Activated T-cell treated with anti-CD3 and anti-CD28 coated beads for 48 hours (primary cell): ENCODE measurements at regions not wholly inside any gene's neighbourhood (a gene's known extent, or its start where the extent isn't known, plus 50 kb on each side); places are given as distances from the start of the nearest gene placed in this dataset.

Experiments used
- DNase-seq: peaks from one replicate; pipeline ENCODE4 v3.0.0-alpha.2; 2020; ENCODE audit warnings: low read depth

GRCh38 chr20:50273601-50274491 is 83.2 kb downstream of the CEBPB start:
- no peak for DNase-seq

DNA sequence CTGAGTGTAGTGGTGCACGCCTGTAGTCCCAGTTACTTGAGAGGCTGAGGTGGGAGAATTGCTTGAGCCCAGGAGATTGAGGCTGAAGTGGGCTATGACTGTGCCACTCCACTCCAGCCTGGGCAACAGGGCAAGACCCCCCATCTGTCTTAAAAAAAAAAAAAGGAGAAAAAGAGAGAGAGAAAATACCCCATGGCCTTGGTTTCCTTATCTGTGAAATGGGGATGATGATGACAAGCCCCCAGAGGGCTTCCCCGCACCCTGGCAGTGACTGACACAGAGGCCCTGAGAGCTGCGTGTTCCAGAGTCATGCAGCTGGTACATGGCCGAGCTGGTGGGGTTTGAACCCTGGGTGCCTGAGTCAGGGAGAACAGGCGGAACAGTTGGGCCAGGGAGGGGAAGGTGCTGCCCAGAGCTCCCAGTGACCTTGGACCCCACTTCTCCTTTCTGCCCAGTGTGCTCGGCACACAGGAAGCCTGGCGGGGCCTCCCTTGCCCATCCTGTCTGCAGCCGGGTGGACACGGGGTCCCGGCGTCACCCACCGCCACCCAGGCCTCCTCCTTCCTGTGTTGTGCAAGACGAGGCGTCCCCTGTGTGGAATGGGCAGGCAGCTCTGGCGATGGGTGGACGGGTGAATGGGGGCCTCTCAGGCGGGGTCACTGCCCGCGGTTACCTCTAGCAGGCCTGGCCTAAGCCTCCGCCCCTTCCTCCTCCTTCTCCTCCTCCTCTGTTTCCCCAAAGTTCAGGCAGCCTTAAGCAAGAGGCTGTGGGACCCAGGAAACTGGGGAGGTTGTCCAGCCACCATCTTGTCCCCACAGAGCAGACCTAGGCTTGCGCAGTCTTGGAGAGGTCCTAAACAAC is 84.2 kb downstream of the CEBPB start:
- no peak for DNase-seq

DNA sequence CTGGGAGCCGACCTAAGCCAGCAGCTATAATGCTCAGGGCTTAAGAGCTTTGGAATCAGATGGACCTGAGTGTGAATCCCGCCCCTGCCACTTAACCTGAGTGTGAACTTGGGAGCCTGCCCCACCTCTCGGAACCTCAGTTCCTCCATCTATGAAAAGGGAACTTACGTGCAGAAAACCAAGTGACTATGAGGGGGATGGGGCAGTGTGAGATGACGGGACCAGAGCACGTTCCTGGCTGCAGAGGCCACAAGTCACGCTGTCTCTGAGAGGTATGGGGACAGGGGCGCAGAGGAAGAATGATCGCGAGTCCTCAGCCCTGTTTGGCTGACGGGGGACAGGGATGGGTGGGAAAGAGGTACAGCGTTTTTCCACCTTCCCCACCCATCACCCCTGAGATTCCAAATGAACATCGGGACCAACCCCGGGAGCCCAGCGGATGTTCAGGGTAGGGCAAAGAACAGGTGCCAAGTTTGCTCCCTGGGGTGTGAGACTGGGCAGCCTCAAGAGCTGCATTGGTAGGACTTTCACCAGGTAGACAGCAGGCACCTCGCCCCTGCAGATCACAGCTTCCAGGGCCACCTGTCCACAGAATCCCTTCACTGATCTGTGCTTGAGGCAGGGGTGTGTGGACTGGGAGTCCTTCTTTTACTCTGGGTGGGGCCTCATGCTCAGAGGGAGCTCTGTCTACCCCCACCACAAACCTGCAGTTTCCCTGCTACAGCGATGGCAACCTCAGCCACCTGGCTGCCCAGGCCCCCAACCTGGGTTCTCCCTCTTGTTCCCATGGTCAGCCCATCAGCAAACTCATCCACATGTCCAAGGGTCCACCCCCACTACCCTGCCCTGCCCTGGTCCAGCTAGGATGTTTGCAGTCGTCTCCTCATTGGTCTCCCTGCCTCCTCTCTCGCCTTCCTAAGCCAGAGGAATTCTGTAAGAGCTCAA is 85.8 kb downstream of the CEBPB start:
- no peak for DNase-seq

GRCh38 chr20:50277064-50277415 is 86.4 kb downstream of the CEBPB start:
- no peak for DNase-seq

GRCh38 chr20:50277460-50278376 is 87.1 kb downstream of the CEBPB start:
- DNase-seq = no peak

DNA sequence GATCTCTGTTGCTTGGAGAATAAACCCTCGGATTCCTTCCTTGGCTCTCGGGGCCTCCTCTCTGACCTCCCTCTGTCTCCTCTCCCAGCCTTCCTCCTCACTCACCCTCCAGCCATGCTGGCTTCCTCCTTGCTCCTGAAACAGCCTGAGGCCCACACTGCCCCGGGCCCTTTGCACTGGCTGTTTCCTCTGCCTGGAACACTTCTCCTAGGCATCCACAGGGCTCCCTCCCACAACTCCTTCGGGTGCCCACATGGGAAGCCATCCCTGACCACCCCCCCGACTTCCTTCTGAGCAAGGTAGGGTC is 87.7 kb downstream of the CEBPB start:
- DNase-seq = no peak

- no peak for DNase-seq
Observed at GRCh38 chr20:50278684-50279531, 88.3 kb downstream of the CEBPB start.

DNA sequence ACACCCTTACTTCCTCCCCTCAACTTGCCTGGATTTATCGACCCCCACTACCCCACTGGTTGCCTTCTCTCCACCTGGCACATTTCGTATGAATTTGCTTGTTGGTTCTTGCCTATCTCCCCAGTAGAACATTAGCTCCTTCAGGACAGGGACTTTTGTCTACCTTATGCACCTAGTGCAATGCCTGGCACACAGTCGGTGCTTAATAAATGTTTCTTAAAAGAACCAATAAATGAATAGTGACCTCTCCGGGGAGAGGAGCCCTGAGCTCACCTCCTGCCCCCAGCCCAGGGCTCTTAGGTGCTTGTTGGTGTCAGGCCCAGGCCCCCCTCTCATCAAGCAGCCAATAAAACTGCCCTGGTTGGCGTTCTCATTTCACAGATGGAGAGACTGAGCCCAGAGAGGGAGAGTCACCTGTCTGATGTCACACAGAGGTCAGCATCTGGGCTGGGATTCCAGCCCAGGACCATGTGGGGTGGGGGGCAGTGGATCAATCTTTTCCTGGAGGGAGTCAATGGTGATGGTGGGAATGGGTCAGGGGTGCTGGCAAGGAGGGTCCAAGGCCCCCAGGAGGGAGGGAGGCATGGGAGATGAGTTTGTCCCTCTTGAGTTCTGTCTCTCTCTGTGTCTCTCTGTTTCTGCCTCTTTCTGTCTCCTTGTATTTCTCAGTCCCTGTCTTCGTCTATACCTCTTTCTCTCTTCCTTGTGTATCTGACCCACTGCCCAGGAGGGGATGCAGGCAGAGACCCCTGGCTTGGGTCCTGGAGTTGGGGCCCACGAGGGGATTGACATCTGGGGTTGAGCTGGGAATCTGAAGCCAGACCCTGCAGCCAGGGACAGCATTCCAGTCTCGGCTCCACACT is 89.6 kb downstream of the CEBPB start:
- DNase-seq = no peak

DNA sequence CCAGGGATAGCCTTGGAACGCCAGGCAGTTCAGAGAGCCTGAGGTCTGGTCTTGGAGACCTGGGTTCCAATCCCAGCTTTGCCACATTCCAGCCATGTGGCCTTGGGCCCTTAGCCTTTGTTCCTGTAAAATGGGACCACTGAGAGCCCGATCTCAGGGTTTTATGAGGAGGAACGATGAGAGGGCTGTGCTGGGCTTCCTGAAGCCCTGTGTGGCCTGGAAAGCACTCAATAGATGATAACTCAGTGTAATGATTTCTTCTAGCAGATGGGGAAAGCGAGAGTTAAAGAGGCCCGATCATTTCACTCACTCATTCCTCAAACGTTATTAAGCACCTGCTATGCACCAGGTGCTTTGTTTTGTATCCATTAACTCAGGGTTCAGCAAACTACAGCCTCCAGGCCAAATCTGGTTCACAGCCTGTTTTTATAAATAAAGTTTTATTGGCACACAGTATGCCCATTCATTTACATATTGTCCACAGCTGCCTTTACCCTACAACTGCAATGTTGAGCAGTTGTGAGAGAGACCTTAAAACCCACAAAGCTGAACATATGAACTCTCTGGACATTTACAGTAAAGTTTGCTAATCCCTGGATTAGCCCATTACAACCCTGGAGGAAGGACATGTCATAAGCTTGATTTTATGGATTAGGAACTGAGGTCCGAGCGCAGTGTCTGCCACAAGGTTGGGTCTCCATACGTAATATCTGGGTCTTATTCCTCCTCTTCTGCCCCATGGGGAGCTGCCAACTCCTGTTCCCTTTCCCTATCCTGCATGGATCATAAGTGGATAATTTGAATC is 90.4 kb downstream of the CEBPB start:
- no peak for DNase-seq

DNA sequence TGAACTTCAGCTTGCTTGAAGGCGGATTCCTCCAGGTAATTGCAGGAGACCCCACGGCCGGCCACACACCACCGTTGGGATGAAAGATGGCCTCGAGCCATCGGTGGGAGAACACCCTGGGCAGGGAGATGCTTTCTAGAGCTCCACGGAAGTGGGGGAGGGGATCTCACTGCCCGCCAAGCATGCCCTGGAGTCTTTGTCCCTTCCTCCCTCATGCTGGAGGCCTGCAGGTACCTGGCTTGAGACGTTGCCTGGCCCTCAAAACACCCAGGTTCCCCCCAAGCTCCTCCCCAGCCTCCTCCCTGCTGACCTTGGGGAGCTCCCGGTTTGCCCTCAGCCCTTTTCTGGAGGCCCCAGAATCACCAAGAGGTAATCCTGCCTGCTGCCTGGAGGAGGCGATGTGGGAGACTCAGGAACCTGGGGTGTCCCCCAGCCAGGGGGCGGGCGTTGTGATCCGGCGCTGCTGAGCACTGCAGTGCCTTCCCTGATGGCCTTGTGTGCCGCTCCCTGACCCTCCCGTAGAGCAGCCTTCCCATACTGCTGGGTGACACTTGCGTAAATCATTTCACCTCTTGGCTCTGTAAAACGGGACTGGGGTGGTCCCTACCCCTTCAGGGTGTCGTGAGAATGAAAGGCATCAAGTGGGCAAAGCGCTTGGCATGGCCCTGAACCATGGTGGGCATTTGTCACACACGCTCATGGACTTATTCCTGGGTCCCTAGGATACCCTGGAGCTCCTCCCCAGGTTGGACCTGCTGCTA is 91.4 kb downstream of the CEBPB start:
- peak; percentile 31 for DNase-seq

- DNase-seq = no peak
Observed at GRCh38 chr20:50282592-50283241, 92.1 kb downstream of the CEBPB start.

- DNase-seq = no peak
Observed at GRCh38 chr20:50283370-50283769, 92.7 kb downstream of the CEBPB start.

GRCh38 chr20:50283922-50284810 is 93.5 kb downstream of the CEBPB start:
- peak; percentile 52 for DNase-seq

DNA sequence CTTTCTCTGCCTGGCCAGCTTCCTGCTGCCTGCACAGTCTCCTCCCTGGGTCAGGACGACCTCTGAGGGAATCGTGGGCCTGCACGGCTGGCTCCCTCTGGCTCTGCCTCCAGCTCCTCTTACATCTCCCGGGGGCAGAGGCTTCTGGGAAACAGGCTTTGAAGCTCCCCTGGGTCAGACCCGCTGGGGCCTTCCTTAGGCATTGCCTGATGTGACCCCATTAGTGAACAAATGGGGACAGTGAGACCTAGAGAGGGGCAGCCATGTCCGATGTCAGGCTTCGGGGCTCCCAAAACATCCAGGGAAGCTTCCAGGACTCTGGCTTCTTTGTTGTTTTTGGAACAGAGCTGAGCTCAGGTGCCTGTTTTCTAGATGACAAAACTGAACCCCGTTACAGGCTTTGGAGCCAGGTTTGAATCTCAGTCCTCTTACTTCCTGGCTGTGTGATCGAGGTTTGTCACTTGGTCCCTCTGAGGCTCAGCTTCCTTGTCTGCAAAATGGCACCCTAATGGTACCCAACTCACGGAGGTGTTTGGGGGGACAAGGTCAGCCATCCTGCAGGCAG is 94.3 kb downstream of the CEBPB start:
- DNase-seq = no peak

DNA sequence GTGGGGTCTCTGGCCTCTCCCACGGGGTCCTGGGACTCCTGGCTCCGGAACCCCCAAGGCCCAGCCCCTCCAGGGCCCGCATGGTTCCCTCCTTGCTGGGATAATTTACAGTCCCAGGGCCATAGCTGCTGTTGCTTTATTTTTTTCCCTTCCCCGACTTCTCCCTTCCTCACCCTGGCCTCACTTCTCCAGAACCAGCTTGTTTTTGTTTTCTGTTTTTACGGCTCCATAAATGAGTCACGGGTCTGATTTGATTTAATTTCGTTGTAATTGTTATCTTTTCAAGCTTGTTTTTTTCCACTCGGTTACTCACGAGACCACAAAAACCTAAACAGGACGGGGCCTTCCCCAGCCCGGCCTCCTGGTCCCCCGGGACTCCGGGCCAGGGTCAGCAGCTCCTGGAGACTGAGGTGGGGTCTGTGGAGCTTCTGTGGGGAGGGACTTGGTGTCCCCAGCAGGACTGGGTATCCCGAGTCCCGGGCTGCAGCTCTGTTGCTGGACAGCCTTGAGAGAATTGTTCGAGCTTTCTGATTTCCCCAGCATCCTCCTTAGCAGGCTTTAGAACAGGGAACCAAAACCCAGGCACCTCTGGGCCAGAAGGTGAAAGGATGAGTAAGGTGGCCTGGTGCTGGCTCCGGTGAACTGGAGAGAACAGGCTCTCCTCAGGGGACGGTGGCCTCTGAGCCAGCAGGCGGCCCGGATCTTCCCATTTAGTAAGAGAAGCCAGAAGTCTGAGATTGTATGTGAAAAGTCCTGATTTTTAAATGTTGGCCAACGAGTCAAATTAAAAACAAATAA is 94.9 kb downstream of the CEBPB start:
- DNase-seq = no peak
